Aorta (tissue), 5 donors: ENCODE measurements at regions not wholly inside any gene's neighbourhood (a gene's known extent, or its start where the extent isn't known, plus 50 kb on each side); places are given as distances from the start of the nearest gene placed in this dataset.

Source experiments
- ATAC-seq: fragments of 200-7000 bp; cut with Tn5 transposase; one replicate; pipeline ENCODE4 v1.9.1; 2022; ENCODE audit warnings: moderate library complexity; ENCODE audit not compliant: low FRiP score
- DNase-seq, 2 donors: peaks; one replicate each; pipeline ENCODE4 v3.0.0-alpha.2; 2020
- H3K27ac ChIP-seq, 2 donors: one replicate each; pipeline ENCODE4 v1.5.1; 2013; ENCODE audit warnings: low read length in 2 of 2, mild to moderate bottlenecking in 2 of 2, moderate library complexity in 2 of 2, control low read depth in 1 of 2, inconsistent platforms in 1 of 2, low read depth in 1 of 2
- H3K27me3 ChIP-seq, 2 donors: one replicate each; pipeline ENCODE4 v1.6.1; 2013; ENCODE audit warnings: control low read depth in 1 of 2, low read length in 1 of 2, mild to moderate bottlenecking in 1 of 2, moderate library complexity in 1 of 2; ENCODE audit not compliant: insufficient read depth in 2 of 2, control insufficient read depth in 1 of 2
- H3K36me3 ChIP-seq, 2 donors: one replicate each; pipeline ENCODE4 v1.6.1; 2013; ENCODE audit warnings: control low read depth in 1 of 2, low read length in 1 of 2, mild to moderate bottlenecking in 1 of 2; ENCODE audit not compliant: insufficient read depth in 2 of 2, control insufficient read depth in 1 of 2
- H3K4me1 ChIP-seq, 2 donors: one replicate each; pipeline ENCODE4 v1.6.1; 2013; ENCODE audit warnings: low read length in 2 of 2, control low read depth in 1 of 2, mild to moderate bottlenecking in 1 of 2, moderate library complexity in 1 of 2; ENCODE audit not compliant: insufficient read depth in 2 of 2, control insufficient read depth in 1 of 2
- H3K4me3 ChIP-seq, 2 donors: one replicate each; pipeline ENCODE4 v1.5.1; 2013; ENCODE audit warnings: low read length in 2 of 2, control low read depth in 1 of 2, mild to moderate bottlenecking in 1 of 2
- H3K9me3 ChIP-seq: one replicate; pipeline ENCODE4 v1.6.1; 2013; ENCODE audit warnings: mild to moderate bottlenecking, low read length; ENCODE audit not compliant: control insufficient read depth
- WGBS, 2 donors: extraction: QIAGEN DNeasy Blood & Tissue Kit; methylation state at CpG; one replicate each; pipeline ENCODE4 v1.1.7; 2013; 5-methylcytosine and 5-hydroxymethylcytosine counted together
- intact Hi-C, 2 donors: fragments of 100-400 bp; cut with DNase I; formaldehyde crosslinking; loops; one replicate each; pipeline versions ENCODE4 v1.14.2 to v1.15.0; 2022
- donor health status: healthy with polysubstance abuse.
- donor health status: Bipolar disorder and iron deficiency.
- donor health status: DM: no; HTN: no; CAD: no.
- donor health status: DM: no; HTN: no; CAD: no.
- donor health status: DM: yes; HTN: yes; CAD: no.

DNA sequence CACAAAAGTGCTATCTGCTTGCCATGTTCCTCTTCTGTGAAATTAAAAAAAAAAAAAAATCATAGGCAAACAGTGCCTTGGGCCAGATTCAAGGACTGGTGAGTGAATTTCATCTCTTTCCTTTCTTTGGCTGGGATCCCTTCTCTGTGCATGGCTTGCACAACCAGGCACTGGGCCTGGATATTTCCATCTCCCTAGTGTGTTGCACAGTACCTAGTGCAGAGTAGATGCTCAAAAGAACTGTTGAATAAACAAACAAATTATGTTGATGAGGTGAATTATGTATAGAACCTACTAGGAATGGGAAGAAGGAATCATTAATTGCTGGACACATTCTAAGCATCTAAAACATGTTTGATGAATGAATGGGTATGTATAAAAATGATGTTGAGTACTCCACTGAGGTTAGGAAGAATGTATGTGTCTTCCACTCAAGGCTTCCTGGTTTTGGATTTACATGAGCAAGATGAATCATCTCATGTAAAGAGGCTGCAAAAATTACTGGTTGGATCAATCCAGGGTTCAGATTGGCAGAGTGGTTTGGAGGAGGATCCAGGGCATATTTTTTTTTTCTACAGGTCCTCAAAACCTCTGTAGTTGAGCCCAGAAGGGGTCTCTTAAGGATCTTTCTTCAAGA is 93.2 kb downstream of the EMP1 start:
- H3K4me1 ChIP-seq: no peaks in the 10 kb centered on the region
- no peak overlapping the region for H3K4me3 ChIP-seq
- intact Hi-C loops: loop anchor here in 1 of 2 donors (10.0 kb wide), 1 partner anchor 245 kb away; no protein-coding TSS in a partner anchor
- no peaks in the 10 kb centered on the region for H3K9me3 ChIP-seq
- H3K27me3 ChIP-seq: no peaks in the 10 kb centered on the region
- no peaks in the 10 kb centered on the region for H3K36me3 ChIP-seq
- ATAC-seq (peak; percentile 73), DNase-seq (no peak)
- H3K27ac ChIP-seq: no peak overlapping the region

DNA sequence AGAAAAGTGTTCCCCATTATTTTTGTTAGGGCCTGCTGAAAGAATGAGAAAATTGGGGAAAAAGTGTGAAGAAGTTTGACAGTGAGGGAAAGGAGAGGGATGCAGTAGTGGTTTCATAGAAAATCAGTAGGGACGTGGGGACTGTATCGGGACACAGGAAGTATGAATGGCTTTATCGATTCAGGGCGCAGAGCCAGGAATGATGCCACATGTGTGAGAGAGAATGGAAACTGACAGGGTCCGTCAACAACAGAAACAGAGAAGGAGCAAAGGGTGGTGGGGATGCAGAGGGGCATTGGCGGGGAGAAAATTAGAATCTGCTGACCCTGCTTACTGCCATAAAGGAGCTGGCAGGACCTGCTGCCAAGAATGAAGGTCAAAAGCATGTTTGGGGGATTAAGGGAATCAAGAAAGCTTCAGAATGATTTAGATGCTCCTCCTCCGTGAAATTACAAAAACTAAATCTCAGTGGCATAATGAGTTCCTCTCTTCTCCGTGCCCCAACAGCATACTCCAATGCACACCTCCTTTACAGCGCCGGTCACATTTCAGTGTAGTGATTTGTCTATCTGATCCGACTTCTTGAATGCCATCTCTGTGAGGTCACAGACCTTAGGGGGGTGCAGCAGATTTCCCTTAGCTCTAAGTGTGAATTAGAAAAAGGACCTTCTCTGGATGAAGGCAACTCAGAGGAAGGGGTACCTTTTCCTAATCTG is 92.6 kb downstream of the EMP1 start:
- DNase-seq (no peak), ATAC-seq (no peak)
- Histone ChIP-seq H3K4me1 (no peaks in the 10 kb centered on the region), H3K4me3 (no peak overlapping the region), H3K27ac (no peak overlapping the region), H3K9me3 (no peaks in the 10 kb centered on the region), H3K36me3 (no peaks in the 10 kb centered on the region), H3K27me3 (no peaks in the 10 kb centered on the region)
- intact Hi-C loops: loop anchor here in 1 of 2 donors (10.0 kb wide), 1 partner anchor 246 kb away; no protein-coding TSS in a partner anchor
- 42 to 53% methylated on average over 11 of the region's 11 CpGs for WGBS, 2 donors

GRCh38 chr12:13288501-13288900 is 92.0 kb downstream of the EMP1 start:
- intact Hi-C loops: loop anchor here in 1 of 2 donors (10.0 kb wide), 1 partner anchor 246 kb away; no protein-coding TSS in a partner anchor
- Histone ChIP-seq H3K4me1 (no peaks in the 10 kb centered on the region), H3K4me3 (no peak overlapping the region), H3K27me3 (no peaks in the 10 kb centered on the region), H3K9me3 (no peaks in the 10 kb centered on the region), H3K27ac (no peak overlapping the region), H3K36me3 (no peaks in the 10 kb centered on the region)
- 26 to 61% methylated on average over 1 of the region's 1 CpG for WGBS, 2 donors
- ATAC-seq (no peak), DNase-seq (no peak)

DNA sequence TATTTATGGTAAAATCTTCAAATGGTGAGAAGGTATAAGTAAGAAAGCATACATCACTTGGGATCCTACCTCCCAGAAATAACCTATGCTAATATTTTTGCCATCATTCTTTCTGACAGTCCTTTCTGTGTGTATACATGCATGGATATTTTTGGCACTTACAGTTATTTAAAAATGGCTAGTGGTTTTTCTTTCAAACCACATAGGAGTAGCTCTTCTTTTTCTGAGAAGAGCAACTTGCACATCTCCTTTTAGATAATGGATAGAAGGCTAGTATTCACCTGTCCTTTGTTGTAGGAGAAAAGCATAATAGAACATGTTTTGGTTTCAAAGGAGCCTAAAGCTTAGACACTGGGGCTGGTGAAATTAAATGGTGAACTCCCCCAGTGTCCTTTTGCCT is 87.3 kb downstream of the EMP1 start:
- H3K36me3 ChIP-seq: no peaks in the 10 kb centered on the region
- intact Hi-C loops: loop anchor here in 1 of 2 donors (10.0 kb wide), 1 partner anchor 251 kb away; no protein-coding TSS in a partner anchor
- no peak overlapping the region for H3K4me3 ChIP-seq
- H3K27me3 ChIP-seq: no peaks in the 10 kb centered on the region
- no peaks in the 10 kb centered on the region for H3K9me3 ChIP-seq
- ATAC-seq (no peak), DNase-seq (no peak)
- H3K4me1 ChIP-seq: no peaks in the 10 kb centered on the region
- H3K27ac ChIP-seq: no peak overlapping the region

DNA sequence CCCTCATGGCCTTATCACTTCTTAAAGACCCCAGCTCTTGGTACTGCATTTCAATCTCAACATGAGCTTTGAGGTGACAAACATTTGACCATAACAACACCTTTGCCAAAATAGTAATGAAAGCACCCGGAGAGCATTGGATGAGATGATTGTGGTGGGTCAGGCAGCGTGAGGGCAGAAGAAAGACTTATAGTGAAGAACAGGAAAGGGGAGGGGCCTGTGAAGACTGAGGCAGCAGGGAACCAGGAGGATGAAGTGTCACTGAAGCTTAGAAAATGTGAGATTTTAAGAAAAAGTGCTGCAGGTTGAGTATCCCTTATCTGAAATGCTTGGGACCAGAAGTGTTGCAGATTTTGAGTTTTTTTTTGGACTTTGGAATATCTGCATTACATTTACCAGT is 86.3 kb downstream of the EMP1 start:
- Histone ChIP-seq H3K36me3 (no peaks in the 10 kb centered on the region), H3K4me1 (no peaks in the 10 kb centered on the region), H3K9me3 (no peaks in the 10 kb centered on the region), H3K27ac (no peak overlapping the region), H3K27me3 (no peaks in the 10 kb centered on the region), H3K4me3 (no peak overlapping the region)
- WGBS, 2 donors: 70 to 72% methylated on average over 2 of the region's 2 CpGs
- DNase-seq: no peak
- ATAC-seq: no peak
- intact Hi-C loops: loop anchor here in 1 of 2 donors (10.0 kb wide), 1 partner anchor 252 kb away; no protein-coding TSS in a partner anchor

DNA sequence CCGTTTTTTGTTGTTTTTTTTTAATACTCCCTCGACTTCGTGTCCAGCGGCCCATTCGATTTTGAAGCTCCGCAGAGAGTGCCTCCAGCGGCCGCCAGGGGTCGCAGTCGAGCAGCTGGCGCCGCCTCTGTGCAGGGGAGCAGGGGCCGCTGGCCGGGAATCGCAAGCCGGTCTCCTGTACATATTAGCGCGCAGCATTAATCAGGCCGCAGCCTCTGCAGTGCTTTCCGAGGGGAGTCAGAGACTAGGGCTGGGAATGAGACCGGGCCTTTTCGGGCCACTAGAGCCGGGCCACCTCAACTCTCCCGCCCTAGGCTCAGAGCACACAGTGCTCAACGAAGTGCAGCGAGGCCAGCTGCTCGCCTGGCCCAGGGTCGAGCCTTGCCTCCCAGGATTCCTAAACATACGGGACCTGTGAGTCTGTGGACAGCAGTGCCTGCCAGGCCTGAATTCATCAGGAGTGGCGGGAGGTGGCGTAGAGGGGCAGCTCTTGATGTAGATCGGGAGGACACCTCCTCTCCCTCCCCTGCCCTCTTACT is 81.8 kb downstream of the EMP1 start:
- H3K4me3 ChIP-seq: no peak overlapping the region
- no peaks in the 10 kb centered on the region for H3K36me3 ChIP-seq
- no peaks in the 10 kb centered on the region for H3K27me3 ChIP-seq
- no peaks in the 10 kb centered on the region for H3K9me3 ChIP-seq
- no peak overlapping the region for H3K27ac ChIP-seq
- ATAC-seq (peak; percentile 92), DNase-seq (peak; percentile 69 to 91)
- 6 to 14% methylated on average over 30 to 32 of the region's 32 CpGs for WGBS, 2 donors
- intact Hi-C loops: loop anchor here in 1 of 2 donors (1.0 kb wide), 1 partner anchor 257 kb away; no protein-coding TSS in a partner anchor
- no peaks in the 10 kb centered on the region for H3K4me1 ChIP-seq

DNA sequence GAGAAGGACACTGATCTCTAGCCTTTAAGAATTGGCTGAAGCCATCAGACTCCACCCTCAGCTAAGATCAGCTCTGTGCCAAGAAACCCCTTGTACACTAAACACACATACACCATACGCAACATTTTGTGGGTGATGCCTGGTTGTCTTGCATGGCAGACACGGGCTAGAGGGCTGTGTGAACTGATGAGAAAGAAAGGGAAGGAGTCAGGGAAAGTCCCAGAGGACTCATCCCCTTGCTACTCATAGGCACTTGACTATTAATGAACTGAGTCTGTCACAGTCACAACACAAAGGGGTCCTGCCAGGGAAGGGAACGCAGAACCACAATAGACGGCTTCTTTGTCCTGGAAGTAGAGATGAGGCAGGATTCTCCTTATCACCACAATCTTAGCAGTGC is 80.8 kb downstream of the EMP1 start:
- Histone ChIP-seq H3K36me3 (no peaks in the 10 kb centered on the region), H3K27ac (no peak overlapping the region), H3K9me3 (no peaks in the 10 kb centered on the region), H3K27me3 (no peaks in the 10 kb centered on the region), H3K4me1 (no peaks in the 10 kb centered on the region), H3K4me3 (no peak overlapping the region)
- intact Hi-C loops: no loop called here
- ATAC-seq (no peak), DNase-seq (no peak)
- 91 to 95% methylated on average over 4 of the region's 4 CpGs for WGBS, 2 donors

- H3K36me3 ChIP-seq: no peaks in the 10 kb centered on the region
- 71% methylated on average over 10 of the region's 10 CpGs for WGBS, 2 donors
- DNase-seq (no peak), ATAC-seq (no peak)
- no peak overlapping the region for H3K4me3 ChIP-seq
- H3K4me1 ChIP-seq: no peaks in the 10 kb centered on the region
- H3K27ac ChIP-seq: no peak overlapping the region
- H3K27me3 ChIP-seq: no peaks in the 10 kb centered on the region
- intact Hi-C loops: no loop called here
- H3K9me3 ChIP-seq: no peaks in the 10 kb centered on the region
These were observed 78.9 kb downstream of the EMP1 start for GRCh38 chr12:13275241-13276085.
